ENCODE measurements at regions not wholly inside any gene's neighbourhood (a gene's known extent, or its start where the extent isn't known, plus 50 kb on each side); places are given as distances from the start of the nearest gene placed in this dataset.

DNA sequence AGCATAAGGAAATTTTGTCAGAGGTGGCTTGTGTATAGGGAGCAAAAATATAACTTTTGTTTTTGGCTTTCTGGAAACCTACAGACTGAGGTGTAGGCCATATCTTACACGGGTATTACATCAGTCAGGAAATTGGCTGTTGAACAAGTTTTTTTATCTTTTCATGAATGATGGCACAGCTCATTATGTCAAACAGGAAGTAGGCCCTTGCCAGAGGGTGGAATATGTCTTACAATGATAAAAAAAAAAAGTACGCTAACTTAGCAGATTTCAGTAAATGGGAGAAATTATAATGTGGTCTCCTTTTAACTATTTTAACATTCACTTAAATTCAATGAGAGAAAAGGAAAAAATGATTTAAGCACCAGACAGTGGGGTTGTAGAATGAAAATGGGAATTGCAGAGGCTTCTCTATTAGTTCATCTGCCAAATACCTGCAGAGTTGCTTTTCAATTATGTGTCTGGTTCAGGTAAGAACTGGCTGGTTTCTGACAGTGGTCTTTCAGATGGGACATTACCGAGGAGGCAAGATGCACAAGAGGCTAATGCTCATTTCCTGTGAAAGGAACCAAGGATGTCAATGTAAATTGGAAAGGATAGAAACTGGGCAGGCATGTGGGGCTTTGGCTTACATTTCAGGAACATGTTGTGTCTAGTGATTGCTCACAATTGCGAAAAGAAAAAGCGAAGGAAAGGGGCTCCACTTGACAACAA is 169.9 kb downstream of the NNT start:
- intact Hi-C loops (cut with DNase I, micrococcal nuclease): no loop called here
- ATAC-seq: no peak

DNA sequence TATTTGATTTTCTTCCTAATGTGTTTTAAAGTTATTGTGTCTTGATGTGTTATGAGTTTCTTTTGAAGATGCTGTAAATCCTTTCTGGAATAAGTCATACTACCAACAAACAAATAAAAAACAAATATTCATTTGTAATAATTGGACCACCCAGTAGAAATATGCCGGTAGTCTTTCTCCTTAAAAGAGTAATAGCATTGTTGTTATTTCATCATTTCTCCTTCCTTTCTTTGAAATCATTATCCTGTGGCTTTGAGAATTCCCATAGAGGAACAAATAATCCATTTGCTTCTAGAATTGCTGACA is 169.4 kb downstream of the NNT start:
- intact Hi-C loops (cut with DNase I, micrococcal nuclease): no loop called here
- ATAC-seq (no peak), DNase-seq (no peak)

More for the DNA sequence above, 169.9 kb downstream of the NNT start:
- DNase-seq: no peak

DNA sequence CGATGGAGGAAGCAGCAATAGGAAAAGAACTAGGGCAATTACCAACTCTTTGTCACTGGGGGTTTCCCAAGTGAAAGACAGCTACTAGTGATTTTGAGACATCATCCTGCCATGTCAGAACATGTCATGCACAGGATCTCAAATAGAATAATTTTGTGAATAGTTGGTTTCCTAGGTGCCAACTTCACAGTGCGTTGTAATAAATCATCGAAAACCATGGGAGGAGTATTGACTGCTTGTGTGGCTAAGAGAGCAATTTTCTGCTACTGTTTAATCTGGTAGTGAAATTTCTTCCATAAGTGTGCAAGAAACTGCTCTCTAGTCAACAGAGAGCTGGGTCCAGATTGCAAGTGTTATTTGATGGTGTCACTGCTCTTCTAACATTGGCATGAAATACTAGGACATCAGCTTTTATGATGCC is 168.6 kb downstream of the NNT start:
- ATAC-seq: no peak
- DNase-seq: no peak
- intact Hi-C loops (cut with DNase I, micrococcal nuclease): no loop called here

DNA sequence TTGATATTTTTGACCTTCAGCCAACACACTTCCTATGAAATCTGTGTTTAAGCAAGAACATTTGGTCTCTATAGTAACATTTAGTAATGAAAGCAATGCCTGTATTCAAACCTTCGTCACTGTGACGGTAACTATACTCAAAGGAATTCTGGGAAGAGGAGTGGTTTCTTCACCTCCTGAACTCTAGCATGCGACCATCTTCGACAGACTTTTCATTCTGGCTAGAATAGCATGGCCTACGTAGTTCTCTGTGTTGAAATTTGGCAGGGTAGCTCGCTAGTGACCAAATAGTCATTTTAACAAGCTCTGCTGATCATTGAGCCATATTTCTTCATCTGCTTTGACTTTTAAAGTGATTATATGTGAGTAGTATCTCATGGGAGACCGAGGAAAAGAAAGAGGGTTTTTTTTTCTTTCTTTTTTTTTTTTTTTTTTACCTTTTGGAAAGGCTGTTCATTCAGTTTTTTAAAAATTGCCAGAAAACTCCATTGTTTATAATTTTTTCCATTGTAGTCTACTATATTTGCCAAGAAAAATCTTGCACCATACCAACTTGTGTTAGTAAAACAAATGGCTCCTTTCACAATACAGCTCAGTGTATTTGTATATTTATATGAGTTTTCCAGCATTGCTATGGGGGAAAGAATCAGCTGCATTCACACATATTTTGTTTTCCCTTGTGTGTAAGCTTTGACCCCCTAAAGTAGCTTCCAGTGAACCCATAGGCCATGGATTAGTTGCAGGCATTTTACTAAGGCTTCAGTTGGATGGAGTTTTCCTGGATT is 166.8 kb downstream of the NNT start:
- DNase-seq: no peak
- no peak for ATAC-seq
- intact Hi-C loops (cut with DNase I, micrococcal nuclease): no loop called here
